ENCODE measurements at regions not wholly inside any gene's neighbourhood (a gene's known extent, or its start where the extent isn't known, plus 50 kb on each side); places are given as distances from the start of the nearest gene placed in this dataset.

DNA sequence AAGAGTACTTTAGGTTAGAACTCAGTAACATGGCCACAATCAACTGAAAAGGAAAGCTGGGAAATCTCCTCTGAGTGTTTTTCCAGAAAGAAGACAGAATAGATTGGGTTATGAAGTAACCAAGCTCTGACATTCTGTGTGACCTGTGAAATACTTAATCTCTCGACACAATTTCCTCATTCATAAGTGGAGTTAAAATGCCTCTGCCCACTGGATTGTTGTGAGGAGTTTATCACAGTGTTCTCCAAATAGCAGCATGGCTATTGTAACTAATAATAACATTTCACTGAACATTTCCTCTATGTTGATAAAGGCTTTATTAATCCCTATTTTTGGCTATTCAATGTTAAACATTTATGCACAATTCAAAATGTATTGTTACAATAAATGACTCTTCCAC, 311.0 kb downstream of the GABRB2 start:
- intact Hi-C loops (cut with micrococcal nuclease), result no loop called here

DNA sequence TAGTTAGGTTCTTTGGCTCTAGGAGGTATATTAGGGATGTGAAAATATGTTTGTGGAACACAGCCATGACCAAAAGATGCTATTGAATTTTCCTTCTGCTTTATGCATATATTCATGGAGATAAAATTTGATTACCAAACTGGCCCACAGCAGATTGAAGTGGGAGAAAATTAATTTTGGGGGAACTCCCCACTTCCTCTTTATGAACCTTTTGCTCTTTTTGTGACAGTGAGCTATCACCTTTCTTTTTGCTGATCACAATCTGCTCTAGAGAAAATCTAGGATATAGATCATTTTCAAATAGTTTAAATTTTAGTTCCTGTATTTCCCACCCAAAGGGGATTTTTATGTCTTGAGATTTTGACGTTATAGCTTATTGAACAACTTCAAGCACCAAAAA, 313.0 kb downstream of the GABRB2 start:
- intact Hi-C loops (cut with micrococcal nuclease), result no loop called here

- intact Hi-C loops (cut with micrococcal nuclease), result no loop called here
Observed at GRCh38 chr5:161230221-161230620, 316.3 kb downstream of the GABRB2 start.

DNA sequence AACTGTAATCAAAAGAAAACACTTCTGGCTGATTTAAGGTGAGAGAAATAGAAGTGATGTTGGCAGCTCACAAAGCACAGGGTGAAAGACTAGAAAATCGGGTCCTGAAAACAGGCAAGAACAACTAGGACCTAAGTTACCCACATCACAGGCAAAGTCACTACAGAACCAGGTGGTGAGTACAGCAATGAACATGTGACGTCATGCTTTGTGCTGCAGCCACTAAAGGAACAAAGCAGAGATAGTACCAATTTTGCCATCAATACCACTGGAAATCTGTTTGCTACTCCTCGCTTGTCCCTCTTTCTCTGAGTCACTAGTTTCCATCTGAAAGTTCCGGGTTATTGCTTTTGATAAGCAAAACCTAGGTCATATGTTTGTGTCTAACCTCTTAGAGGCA, 326.7 kb downstream of the GABRB2 start:
- intact Hi-C loops (cut with micrococcal nuclease), result no loop called here

- intact Hi-C loops (cut with micrococcal nuclease), result no loop called here
Observed at GRCh38 chr5:161216877-161217276, 329.6 kb downstream of the GABRB2 start.

DNA sequence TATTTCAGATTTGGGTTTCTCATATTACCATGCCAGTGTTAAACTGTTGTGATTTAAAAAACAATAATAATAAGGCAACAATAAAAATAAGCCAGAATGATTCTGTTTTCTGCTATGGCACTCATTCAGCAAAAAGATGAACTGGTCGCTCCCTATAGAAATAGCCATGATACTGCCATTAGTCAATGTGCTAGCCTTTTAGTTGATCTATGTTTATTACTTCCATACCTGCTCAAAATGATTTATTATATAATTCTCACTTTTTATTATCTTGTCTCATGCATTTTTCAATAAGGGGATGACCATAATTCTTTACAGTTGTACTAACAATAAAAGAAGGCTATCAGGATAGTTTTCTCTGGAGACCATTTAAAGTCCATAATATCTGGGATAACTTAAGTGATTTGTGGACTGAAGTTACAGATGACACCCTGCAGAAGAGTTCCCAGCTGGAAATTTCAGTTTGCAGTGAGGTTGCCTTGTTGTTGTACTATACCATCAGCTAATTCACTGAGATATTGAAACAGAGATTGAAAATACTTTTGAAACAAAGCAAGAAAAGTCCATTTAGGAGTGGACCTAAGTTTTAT, 334.3 kb downstream of the GABRB2 start:
- intact Hi-C loops (cut with micrococcal nuclease), result no loop called here

- intact Hi-C loops (cut with micrococcal nuclease), result no loop called here
Observed at GRCh38 chr5:161201558-161201957, 345.0 kb downstream of the GABRB2 start.

GRCh38 chr5:161190778-161191177, 338.8 kb upstream of the ATP10B start:
- intact Hi-C loops (cut with micrococcal nuclease), result no loop called here

- intact Hi-C loops (cut with micrococcal nuclease), result no loop called here
Observed at GRCh38 chr5:161190086-161190485, 338.1 kb upstream of the ATP10B start.

- intact Hi-C loops (cut with micrococcal nuclease), result no loop called here
Observed at GRCh38 chr5:161189452-161189851, 337.4 kb upstream of the ATP10B start.

DNA sequence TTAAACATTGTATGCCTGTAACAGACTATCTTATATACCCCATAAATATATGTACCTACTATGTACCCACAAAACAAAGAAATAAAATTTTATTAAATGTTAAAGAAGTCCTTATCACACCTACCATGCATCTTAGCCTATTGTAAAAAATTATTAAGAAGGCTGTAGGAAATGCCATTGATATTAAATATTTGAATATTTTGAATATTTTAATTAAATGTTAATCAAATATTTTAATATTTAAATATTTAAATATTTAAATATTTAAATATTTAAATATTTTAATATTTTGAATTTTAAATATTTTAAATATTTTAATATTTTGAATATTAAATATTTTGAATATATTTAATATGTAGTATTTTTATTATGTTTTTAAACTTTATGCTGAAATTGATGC, 331.5 kb upstream of the ATP10B start:
- intact Hi-C loops (cut with micrococcal nuclease), result no loop called here

GRCh38 chr5:161176221-161176620, 324.2 kb upstream of the ATP10B start:
- intact Hi-C loops (cut with micrococcal nuclease), result no loop called here

GRCh38 chr5:161169776-161170175, 317.8 kb upstream of the ATP10B start:
- intact Hi-C loops (cut with micrococcal nuclease), result no loop called here

- intact Hi-C loops (cut with micrococcal nuclease), result no loop called here
Observed at GRCh38 chr5:161167016-161167767, 315.2 kb upstream of the ATP10B start.

DNA sequence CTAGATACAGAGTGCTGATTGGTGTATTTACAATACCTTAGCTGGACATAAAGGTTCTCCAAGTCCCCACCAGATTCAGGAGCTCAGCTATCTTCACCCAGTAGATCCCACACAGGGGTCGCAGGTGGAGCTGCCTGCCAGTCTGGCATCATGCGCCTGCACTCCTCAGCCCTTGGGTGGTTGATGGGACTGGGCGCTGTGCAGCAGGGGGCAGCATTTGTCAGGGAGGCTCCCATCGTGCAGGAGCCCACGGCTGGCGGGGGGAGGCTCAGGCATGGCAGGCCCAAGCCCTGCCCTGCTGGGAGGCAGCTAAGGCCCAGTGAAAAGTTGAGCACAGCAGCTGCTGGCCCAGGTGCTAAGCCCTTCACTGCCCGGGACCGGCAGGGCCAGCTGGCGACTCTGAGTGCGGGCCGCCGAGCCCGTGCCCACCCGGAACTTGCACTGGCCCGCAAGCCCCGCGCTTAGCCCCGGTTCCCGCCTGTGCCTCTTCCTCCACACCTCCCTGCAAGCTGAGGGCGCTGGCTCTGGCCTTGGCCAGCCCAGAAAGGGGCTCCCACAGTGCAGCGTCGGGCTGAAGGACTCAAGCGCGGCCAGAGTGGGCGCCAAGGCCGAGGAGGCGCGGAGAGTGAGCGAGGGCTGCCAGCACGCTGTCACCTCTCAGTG, 314.1 kb upstream of the ATP10B start:
- intact Hi-C loops (cut with micrococcal nuclease), result no loop called here

- intact Hi-C loops (cut with micrococcal nuclease), result no loop called here
Observed at GRCh38 chr5:161157925-161158324, 305.9 kb upstream of the ATP10B start.

GRCh38 chr5:161155451-161155850, 303.4 kb upstream of the ATP10B start:
- intact Hi-C loops (cut with micrococcal nuclease), result no loop called here

- intact Hi-C loops (cut with micrococcal nuclease), result no loop called here
Observed at GRCh38 chr5:161152415-161152940, 300.5 kb upstream of the ATP10B start.

DNA sequence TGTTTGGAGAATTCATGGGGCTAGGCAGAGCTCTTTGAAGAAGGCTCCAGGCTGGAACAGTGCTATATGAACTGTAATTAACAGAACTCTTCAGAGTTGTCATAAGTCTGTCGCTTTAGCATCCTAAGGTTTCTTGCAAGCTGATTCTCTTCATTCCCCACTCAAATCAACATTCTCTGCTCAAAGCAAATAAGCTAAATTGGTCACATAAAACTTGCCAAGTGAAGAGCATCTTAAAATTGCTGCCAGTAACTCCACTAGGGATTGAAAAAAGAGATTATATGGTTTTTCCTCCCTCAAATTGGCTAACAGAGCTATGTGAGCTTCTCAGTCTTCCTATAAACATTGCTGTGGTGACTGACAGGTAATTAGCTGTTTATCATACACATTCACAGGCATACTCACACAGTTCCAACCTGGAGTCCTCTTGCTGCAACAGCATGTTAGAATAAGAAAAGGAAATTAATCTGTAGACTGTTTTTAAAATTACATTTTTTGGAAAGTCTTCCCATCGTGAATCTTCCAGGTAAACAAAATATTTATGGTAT, 298.5 kb upstream of the ATP10B start:
- intact Hi-C loops (cut with micrococcal nuclease), result no loop called here

DNA sequence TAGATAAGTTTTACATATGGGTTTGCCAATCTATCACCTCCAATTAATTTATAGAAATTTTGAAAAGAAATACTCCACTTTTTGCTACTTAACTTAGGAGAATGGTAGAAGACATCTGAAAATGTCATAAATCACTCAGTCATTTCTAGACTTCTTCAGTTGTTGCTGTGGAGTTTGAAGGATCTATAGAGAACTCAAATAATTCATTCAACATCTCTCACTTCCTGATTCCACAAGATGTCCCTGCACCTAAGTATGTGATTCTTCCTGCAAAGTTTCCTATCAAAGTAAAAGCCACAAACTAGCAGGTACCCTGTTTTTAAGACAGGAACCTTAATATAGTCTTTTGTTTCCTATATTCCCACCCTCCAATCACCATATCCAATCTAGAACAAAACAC, 297.1 kb upstream of the ATP10B start:
- intact Hi-C loops (cut with micrococcal nuclease), result no loop called here

DNA sequence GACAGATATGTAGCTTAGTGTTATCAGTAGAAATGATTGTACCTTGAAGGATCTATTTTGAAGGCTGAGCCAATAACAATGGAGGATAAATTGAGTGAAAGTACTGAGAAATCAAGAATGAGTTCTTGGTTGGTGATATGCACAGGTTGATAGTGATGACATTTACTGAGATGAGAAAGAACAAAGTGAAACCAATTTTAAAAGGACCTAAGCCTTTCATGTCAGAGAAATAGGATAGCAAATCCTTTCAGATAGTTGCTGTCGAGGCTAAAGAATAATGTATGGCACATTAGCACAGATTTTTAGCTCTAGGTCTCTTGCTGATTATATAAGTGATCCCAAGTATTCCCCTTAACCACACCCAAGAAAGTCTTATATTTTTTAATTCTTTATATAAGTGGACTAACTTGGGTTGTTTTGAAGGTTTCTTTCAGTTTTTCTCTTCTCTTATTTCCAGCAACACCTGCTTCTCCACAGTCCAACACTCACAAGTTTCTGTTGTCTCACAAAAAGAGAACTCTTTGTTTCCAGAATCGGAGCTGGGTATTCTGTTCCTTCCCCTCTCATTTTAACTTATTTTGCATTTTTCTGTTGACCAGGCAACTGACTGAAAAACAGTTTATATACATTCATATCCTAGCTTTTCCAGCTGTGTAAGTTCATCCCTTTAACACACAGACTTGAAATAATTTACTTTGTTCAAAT, 286.9 kb upstream of the ATP10B start:
- intact Hi-C loops (cut with micrococcal nuclease), result no loop called here

DNA sequence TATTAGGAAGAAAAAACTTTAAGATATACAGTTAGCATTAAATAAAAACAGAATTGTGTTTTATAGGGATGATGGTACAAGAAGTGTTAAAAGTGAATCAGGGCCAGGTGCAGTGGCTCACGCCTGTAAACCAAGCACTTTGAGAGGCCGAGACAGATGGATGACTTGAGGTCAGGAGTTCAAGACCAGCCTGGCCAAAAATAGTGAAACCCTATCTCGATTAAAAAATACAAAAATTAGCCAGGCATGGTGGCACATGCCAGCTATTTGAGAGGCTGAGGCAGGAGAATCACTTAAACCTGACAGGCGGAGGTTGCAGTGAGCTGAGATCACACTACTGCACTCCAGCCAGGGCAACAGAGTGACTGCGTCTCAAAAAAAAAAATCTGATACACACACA, 282.9 kb upstream of the ATP10B start:
- intact Hi-C loops (cut with micrococcal nuclease), result no loop called here
